ENCODE measurements at regions not wholly inside any gene's neighbourhood (a gene's known extent, or its start where the extent isn't known, plus 50 kb on each side); places are given as distances from the start of the nearest gene placed in this dataset.
"Not testable (repeated sequence)": the region's sequence is repeated elsewhere in the genome, so short reads cannot be mapped to it uniquely, and the experiment has no call there.

- H3K27me3 Mint-ChIP-seq; H3K4me1 Mint-ChIP-seq; H3K36me3 Mint-ChIP-seq (ENCODE audit: low read depth); H3K4me3 Mint-ChIP-seq; H3K27ac Mint-ChIP-seq; H3K9me3 Mint-ChIP-seq; ATAC-seq (replicated peaks): not testable (repeated sequence)
Measured at GRCh38 chrX:149420566-149420965, 84.5 kb downstream of the IDS start.

GRCh38 chrX:149398027-149398426 lies 107.1 kb downstream of the IDS start:
- Mint-ChIP-seq H3K4me3 (no peak overlapping the region), H3K36me3 (ENCODE audit: low read depth) (no peaks in the 10 kb centered on the region), H3K4me1 (no peaks in the 10 kb centered on the region), H3K9me3 (no peaks in the 10 kb centered on the region), H3K27ac (no peak overlapping the region), H3K27me3 (no peaks in the 10 kb centered on the region)
- ATAC-seq (replicated peaks) = no peak

- Mint-ChIP-seq H3K4me1 (no peaks in the 10 kb centered on the region), H3K9me3 (no peaks in the 10 kb centered on the region), H3K27me3 (no peaks in the 10 kb centered on the region), H3K36me3 (ENCODE audit: low read depth) (no peaks in the 10 kb centered on the region), H3K27ac (no peak overlapping the region), H3K4me3 (no peak overlapping the region)
- ATAC-seq (replicated peaks) = no peak
Measured at GRCh38 chrX:149392921-149393320, 112.2 kb downstream of the IDS start.

GRCh38 chrX:149383852-149384251 lies 121.3 kb downstream of the IDS start:
- Mint-ChIP-seq H3K27ac (no peak overlapping the region), H3K9me3 (no peaks in the 10 kb centered on the region), H3K4me1 (no peaks in the 10 kb centered on the region), H3K36me3 (ENCODE audit: low read depth) (no peaks in the 10 kb centered on the region), H3K27me3 (no peaks in the 10 kb centered on the region), H3K4me3 (no peak overlapping the region)
- no peak for ATAC-seq (replicated peaks)

- H3K27me3 Mint-ChIP-seq = no peaks in the 10 kb centered on the region
- no peaks in the 10 kb centered on the region for H3K36me3 Mint-ChIP-seq (ENCODE audit: low read depth)
- H3K9me3 Mint-ChIP-seq = no peaks in the 10 kb centered on the region
- H3K4me3 Mint-ChIP-seq = no peak overlapping the region
- ATAC-seq (replicated peaks) = no peak
- H3K4me1 Mint-ChIP-seq = no peaks in the 10 kb centered on the region
- no peak overlapping the region for H3K27ac Mint-ChIP-seq
Measured at GRCh38 chrX:149374751-149375150, 130.4 kb downstream of the IDS start.

- no peaks in the 10 kb centered on the region for H3K9me3 Mint-ChIP-seq
- H3K27ac Mint-ChIP-seq = no peak overlapping the region
- no peak overlapping the region for H3K4me3 Mint-ChIP-seq
- H3K4me1 Mint-ChIP-seq = no peaks in the 10 kb centered on the region
- no peaks in the 10 kb centered on the region for H3K27me3 Mint-ChIP-seq
- no peak for ATAC-seq (replicated peaks)
- no peaks in the 10 kb centered on the region for H3K36me3 Mint-ChIP-seq (ENCODE audit: low read depth)
Measured at GRCh38 chrX:149372866-149373265, 132.2 kb downstream of the IDS start.

GRCh38 chrX:149371986-149372385 lies 133.1 kb downstream of the IDS start:
- Mint-ChIP-seq H3K27ac (no peak overlapping the region), H3K4me3 (no peak overlapping the region), H3K27me3 (no peaks in the 10 kb centered on the region), H3K9me3 (no peaks in the 10 kb centered on the region), H3K36me3 (ENCODE audit: low read depth) (no peaks in the 10 kb centered on the region), H3K4me1 (no peaks in the 10 kb centered on the region)
- ATAC-seq (replicated peaks) = no peak

- H3K27me3 Mint-ChIP-seq = no peaks in the 10 kb centered on the region
- no peak for ATAC-seq (replicated peaks)
Measured at GRCh38 chrX:149370097-149370496, 135.0 kb downstream of the IDS start.

GRCh38 chrX:149365552-149365951 lies 139.6 kb downstream of the IDS start:
- peaks cover 5% of the 10 kb centered on the region for H3K27me3 Mint-ChIP-seq
- no peaks in the 10 kb centered on the region for H3K4me1 Mint-ChIP-seq
- no peak for ATAC-seq (replicated peaks)
- no peak overlapping the region for H3K27ac Mint-ChIP-seq
- H3K36me3 Mint-ChIP-seq (ENCODE audit: low read depth) = no peaks in the 10 kb centered on the region
- no peak overlapping the region for H3K4me3 Mint-ChIP-seq
- H3K9me3 Mint-ChIP-seq = peaks cover 5% of the 10 kb centered on the region

More at GRCh38 chrX:149370097-149370496, 135.0 kb downstream of the IDS start:
- Mint-ChIP-seq H3K27ac (no peak overlapping the region), H3K36me3 (ENCODE audit: low read depth) (no peaks in the 10 kb centered on the region), H3K4me3 (no peak overlapping the region), H3K9me3 (no peaks in the 10 kb centered on the region), H3K4me1 (no peaks in the 10 kb centered on the region)

- Mint-ChIP-seq H3K27me3 (peaks cover 5% of the 10 kb centered on the region), H3K9me3 (peaks cover 5% of the 10 kb centered on the region), H3K4me1 (no peaks in the 10 kb centered on the region), H3K27ac (no peak overlapping the region), H3K4me3 (no peak overlapping the region), H3K36me3 (ENCODE audit: low read depth) (no peaks in the 10 kb centered on the region)
- no peak for ATAC-seq (replicated peaks)
Measured at GRCh38 chrX:149365061-149365460, 140.0 kb downstream of the IDS start.

GRCh38 chrX:149363965-149364364 lies 141.1 kb downstream of the IDS start:
- peaks cover 5% of the 10 kb centered on the region for H3K27me3 Mint-ChIP-seq
- ATAC-seq (replicated peaks) = no peak
- no peaks in the 10 kb centered on the region for H3K36me3 Mint-ChIP-seq (ENCODE audit: low read depth)
- H3K4me1 Mint-ChIP-seq = no peaks in the 10 kb centered on the region
- H3K9me3 Mint-ChIP-seq = peaks cover 5% of the 10 kb centered on the region
- no peak overlapping the region for H3K4me3 Mint-ChIP-seq
- H3K27ac Mint-ChIP-seq = no peak overlapping the region

GRCh38 chrX:149346306-149346705 lies 158.8 kb downstream of the IDS start:
- no peak overlapping the region for H3K4me3 Mint-ChIP-seq
- no peak for ATAC-seq (replicated peaks)

GRCh38 chrX:149322316-149322715 lies 182.8 kb downstream of the IDS start:
- H3K27me3 Mint-ChIP-seq = peaks cover 4% of the 10 kb centered on the region
- no peak for ATAC-seq (replicated peaks)
- no peak overlapping the region for H3K4me3 Mint-ChIP-seq
- no peaks in the 10 kb centered on the region for H3K4me1 Mint-ChIP-seq
- H3K36me3 Mint-ChIP-seq (ENCODE audit: low read depth) = no peaks in the 10 kb centered on the region
- H3K27ac Mint-ChIP-seq = no peak overlapping the region
- no peaks in the 10 kb centered on the region for H3K9me3 Mint-ChIP-seq

More at GRCh38 chrX:149346306-149346705, 158.8 kb downstream of the IDS start:
- no peaks in the 10 kb centered on the region for H3K9me3 Mint-ChIP-seq
- H3K36me3 Mint-ChIP-seq (ENCODE audit: low read depth) = no peaks in the 10 kb centered on the region
- H3K4me1 Mint-ChIP-seq = no peaks in the 10 kb centered on the region
- no peak overlapping the region for H3K27ac Mint-ChIP-seq
- peaks cover 4% of the 10 kb centered on the region for H3K27me3 Mint-ChIP-seq

GRCh38 chrX:149313871-149314371 lies 191.2 kb downstream of the IDS start:
- Mint-ChIP-seq H3K36me3 (ENCODE audit: low read depth) (no peaks in the 10 kb centered on the region), H3K9me3 (no peaks in the 10 kb centered on the region), H3K4me1 (no peaks in the 10 kb centered on the region), H3K27me3 (no peaks in the 10 kb centered on the region), H3K4me3 (no peak overlapping the region), H3K27ac (no peak overlapping the region)
- no peak for ATAC-seq (replicated peaks)

GRCh38 chrX:149312988-149313387 lies 192.1 kb downstream of the IDS start:
- no peak for ATAC-seq (replicated peaks)

GRCh38 chrX:149312097-149312496 lies 193.0 kb downstream of the IDS start:
- Mint-ChIP-seq H3K4me3 (no peak overlapping the region), H3K27ac (no peak overlapping the region), H3K9me3 (no peaks in the 10 kb centered on the region), H3K4me1 (no peaks in the 10 kb centered on the region), H3K27me3 (no peaks in the 10 kb centered on the region), H3K36me3 (ENCODE audit: low read depth) (no peaks in the 10 kb centered on the region)
- no peak for ATAC-seq (replicated peaks)

More at GRCh38 chrX:149312988-149313387, 192.1 kb downstream of the IDS start:
- Mint-ChIP-seq H3K27me3 (no peaks in the 10 kb centered on the region), H3K4me3 (no peak overlapping the region), H3K27ac (no peak overlapping the region), H3K4me1 (no peaks in the 10 kb centered on the region), H3K36me3 (ENCODE audit: low read depth) (no peaks in the 10 kb centered on the region), H3K9me3 (no peaks in the 10 kb centered on the region)
